OCI-LY1 (cell line): ENCODE measurements at regions not wholly inside any gene's neighbourhood (a gene's known extent, or its start where the extent isn't known, plus 50 kb on each side); places are given as distances from the start of the nearest gene placed in this dataset.

Experiments used
- H2AFZ ChIP-seq: fragments of 200-600 bp; sonication (generic), shearing (Covaris generic); 2 replicates; pipeline ENCODE4 v1.6.0; 2014; ENCODE audit warnings: antibody characterized with exemption, mild to moderate bottlenecking, low read length
- H3F3A ChIP-seq: fragments of 200-600 bp; sonication (generic), shearing (Covaris generic); 2 replicates; pipeline ENCODE4 v1.6.0; 2014; ENCODE audit warnings: mild to moderate bottlenecking, antibody characterized with exemption, low read length, moderate library complexity; ENCODE audit not compliant: insufficient read depth
- H3K27ac ChIP-seq: fragments of 200-600 bp; sonication (generic); 2 replicates; pipeline ENCODE4 v1.5.1; 2014; ENCODE audit warnings: low read length, mixed run types, mild to moderate bottlenecking, low read depth; ENCODE audit not compliant: poor library complexity, severe bottlenecking
- H3K27me3 ChIP-seq: fragments of 200-600 bp; sonication (generic); 2 replicates; pipeline ENCODE4 v1.6.0; 2014; ENCODE audit warnings: antibody characterized with exemption, mild to moderate bottlenecking, low read length, moderate library complexity; ENCODE audit not compliant: insufficient read depth
- H3K36me3 ChIP-seq: fragments of 200-600 bp; sonication (generic); 2 replicates; pipeline ENCODE4 v1.6.1; 2014; ENCODE audit warnings: mild to moderate bottlenecking, antibody characterized with exemption, low read length, moderate library complexity, mixed read lengths; ENCODE audit not compliant: insufficient read depth
- H3K4me1 ChIP-seq: fragments of 200-600 bp; sonication (generic); 2 replicates; pipeline ENCODE4 v1.5.1; 2014; ENCODE audit warnings: mild to moderate bottlenecking, low read length, moderate library complexity; ENCODE audit not compliant: insufficient read depth, severe bottlenecking
- H3K4me2 ChIP-seq: fragments of 200-600 bp; sonication (generic), shearing (Covaris generic); 2 replicates; pipeline ENCODE4 v1.6.1; 2014; ENCODE audit warnings: low read length
- H3K4me3 ChIP-seq: fragments of 200-600 bp; sonication (generic); 2 replicates; pipeline ENCODE4 v1.5.1; 2014; ENCODE audit warnings: low read length, low read depth, mild to moderate bottlenecking, mixed read lengths; ENCODE audit not compliant: poor library complexity, severe bottlenecking
- H3K79me2 ChIP-seq: fragments of 200-600 bp; shearing (Covaris generic); 2 replicates; pipeline ENCODE4 v1.6.1; 2016; ENCODE audit warnings: mixed run types, low read length, mixed read lengths; ENCODE audit not compliant: insufficient read depth
- H3K9ac ChIP-seq: fragments of 200-600 bp; sonication (generic), shearing (Covaris generic); 2 replicates; pipeline ENCODE4 v1.6.1; 2014; ENCODE audit warnings: mild to moderate bottlenecking, low read length, mixed read lengths
- H3K9me2 ChIP-seq: fragments of 200-600 bp; sonication (generic), shearing (Covaris generic); 2 replicates; pipeline ENCODE4 v1.6.1; 2014; ENCODE audit warnings: low read depth, mild to moderate bottlenecking, low read length, mixed read lengths
- H3K9me3 ChIP-seq: fragments of 200-600 bp; shearing (Covaris generic); 2 replicates; pipeline ENCODE4 v1.6.1; 2014; ENCODE audit warnings: low read length, mixed read lengths
- H4K20me1 ChIP-seq: fragments of 200-600 bp; sonication (generic), shearing (Covaris generic); 2 replicates; pipeline ENCODE4 v1.6.0; 2016; ENCODE audit warnings: mild to moderate bottlenecking, low read length; ENCODE audit not compliant: insufficient read depth
- CTCF ChIP-seq: fragments of 200-600 bp; sonication (generic), shearing (Covaris generic); IDR thresholded peaks from 2 replicates; pipeline ENCODE4 v1.5.1; 2017; ENCODE audit warnings: mild to moderate bottlenecking, antibody characterized with exemption, low read length, moderate library complexity, mixed read lengths
- EZH2 ChIP-seq: fragments of 200-600 bp; sonication (generic), shearing (Covaris generic); IDR thresholded peaks from 2 replicates; pipeline ENCODE4 v1.8.0; 2017; ENCODE audit warnings: borderline replicate concordance, mixed run types, mild to moderate bottlenecking, antibody characterized with exemption, low read length, moderate library complexity, mixed read lengths

- Histone ChIP-seq H3K9ac (no peak overlapping the region), H3K27me3 (no peaks in the 10 kb centered on the region), H3K9me3 (no peaks in the 10 kb centered on the region), H4K20me1 (no peaks in the 10 kb centered on the region), H3K36me3 (no peaks in the 10 kb centered on the region), H3K4me3 (no peak overlapping the region), H3K27ac (no peak overlapping the region), H3K9me2 (no peaks in the 10 kb centered on the region), H3F3A (no peaks in the 10 kb centered on the region), H3K4me2 (no peak overlapping the region), H2AFZ (no peak overlapping the region), H3K4me1 (no peaks in the 10 kb centered on the region), H3K79me2 (no peaks in the 10 kb centered on the region)
- no peak for TF ChIP-seq EZH2
- no peak for TF ChIP-seq CTCF
Measured at GRCh38 chr7:67422601-67423000, 426.0 kb downstream of the TYW1 start.

GRCh38 chr7:67423065-67423464 is 426.4 kb downstream of the TYW1 start:
- no peak overlapping the region for H3K4me2 ChIP-seq
- no peaks in the 10 kb centered on the region for H3K9me2 ChIP-seq
- H3K9me3 ChIP-seq = no peaks in the 10 kb centered on the region
- H3K4me3 ChIP-seq = no peak overlapping the region
- H3K4me1 ChIP-seq = no peaks in the 10 kb centered on the region
- no peak for TF ChIP-seq CTCF
- TF ChIP-seq EZH2 = no peak
- H4K20me1 ChIP-seq = no peaks in the 10 kb centered on the region
- H3K9ac ChIP-seq = no peak overlapping the region
- no peaks in the 10 kb centered on the region for H3K36me3 ChIP-seq
- H2AFZ ChIP-seq = no peak overlapping the region
- no peak overlapping the region for H3K27ac ChIP-seq
- H3K79me2 ChIP-seq = no peaks in the 10 kb centered on the region
- no peaks in the 10 kb centered on the region for H3F3A ChIP-seq
- H3K27me3 ChIP-seq = no peaks in the 10 kb centered on the region

- Histone ChIP-seq H3K4me1 (no peaks in the 10 kb centered on the region), H3K27me3 (no peaks in the 10 kb centered on the region)
- no peak for TF ChIP-seq EZH2
- no peak for TF ChIP-seq CTCF
Measured at GRCh38 chr7:67426654-67427053, 430.0 kb downstream of the TYW1 start.

More at GRCh38 chr7:67426654-67427053, 430.0 kb downstream of the TYW1 start:
- H3F3A ChIP-seq = no peaks in the 10 kb centered on the region
- no peaks in the 10 kb centered on the region for H3K36me3 ChIP-seq
- no peak overlapping the region for H2AFZ ChIP-seq
- H3K9ac ChIP-seq = no peak overlapping the region
- H3K79me2 ChIP-seq = no peaks in the 10 kb centered on the region
- H3K27ac ChIP-seq = no peak overlapping the region
- H3K4me2 ChIP-seq = no peak overlapping the region
- H3K9me2 ChIP-seq = no peaks in the 10 kb centered on the region
- H3K4me3 ChIP-seq = no peak overlapping the region
- no peaks in the 10 kb centered on the region for H3K9me3 ChIP-seq
- H4K20me1 ChIP-seq = no peaks in the 10 kb centered on the region
